Common myeloid progenitor, CD34-positive (primary cell): ENCODE measurements at regions not wholly inside any gene's neighbourhood (a gene's known extent, or its start where the extent isn't known, plus 50 kb on each side); places are given as distances from the start of the nearest gene placed in this dataset.
A peak's percentile ranks its signal among the peaks of the same experiment; 100 is the strongest.
"Not testable (repeated sequence)": the region's sequence is repeated elsewhere in the genome, so short reads cannot be mapped to it uniquely, and the experiment has no call there.

Experiments used
- CTCF ChIA-PET: fragments of 350-600 bp; sonication (Branson Sonifier 250); formaldehyde crosslinking; loops from one replicate; lab custom pipeline; 2021; ENCODE audit warnings: antibody characterized with exemption; lab: Charles Lee
- POLR2A ChIA-PET: fragments of 350-600 bp; sonication (Branson Sonifier 250); formaldehyde crosslinking; loops from one replicate; lab custom pipeline; 2021; ENCODE audit warnings: antibody characterized with exemption; lab: Charles Lee
- DNase-seq, 3 donors: peaks; one replicate each; pipeline versions ENCODE4 v3.0.0 to v3.0.0-alpha.2; 2013
- H3K27ac ChIP-seq, 2 experiments: 1 replicate in 1 of 2; 2 replicates in 1 of 2; pipeline ENCODE4 v1.7.0; 2013; ENCODE audit warnings: inconsistent platforms in 2 of 2, low read length in 2 of 2, mild to moderate bottlenecking in 2 of 2, low read depth in 1 of 2, moderate library complexity in 1 of 2; ENCODE audit not compliant: severe bottlenecking in 2 of 2, insufficient read depth in 1 of 2, poor library complexity in 1 of 2
- H3K27me3 ChIP-seq, 5 experiments: replicated peaks in 2 of 5; 1 replicate in 3 of 5; 2 replicates in 2 of 5; pipeline versions ENCODE4 v1.6.1 to v1.7.0; 2013; ENCODE audit warnings: low read length in 4 of 5, mild to moderate bottlenecking in 2 of 5, moderate library complexity in 2 of 5, inconsistent platforms in 1 of 5; ENCODE audit not compliant: insufficient read depth in 5 of 5, control insufficient read depth in 4 of 5
- H3K36me3 ChIP-seq, 4 experiments: 1 replicate in 2 of 4; 2 replicates in 2 of 4; pipeline versions ENCODE4 v1.6.1 to v1.7.0; 2013; ENCODE audit warnings: low read length in 3 of 4, control low read depth in 1 of 4, mild to moderate bottlenecking in 1 of 4; ENCODE audit not compliant: control insufficient read depth in 4 of 4, insufficient read depth in 4 of 4
- H3K4me1 ChIP-seq, 4 experiments: 1 replicate in 3 of 4; 2 replicates in 1 of 4; pipeline versions ENCODE4 v1.6.1 to v1.7.1; 2013; ENCODE audit warnings: low read length in 3 of 4, mild to moderate bottlenecking in 3 of 4, control low read depth in 1 of 4, inconsistent platforms in 1 of 4, moderate library complexity in 1 of 4; ENCODE audit not compliant: control insufficient read depth in 4 of 4, insufficient read depth in 4 of 4; ENCODE audit errors: control extremely low read depth in 1 of 4
- H3K4me3 ChIP-seq, 7 experiments: 1 replicate in 4 of 7; 2 replicates in 3 of 7; pipeline versions ENCODE4 v1.5.1 to v1.7.0; 2013; ENCODE audit warnings: mild to moderate bottlenecking in 7 of 7, low read length in 6 of 7, moderate library complexity in 6 of 7, inconsistent platforms in 2 of 7, low read depth in 2 of 7, control low read depth in 1 of 7; ENCODE audit not compliant: insufficient read depth in 4 of 7, control insufficient read depth in 1 of 7; ENCODE audit errors: extremely low read depth in 1 of 7
- H3K9me3 ChIP-seq, 5 experiments: 1 replicate in 4 of 5; 2 replicates in 1 of 5; pipeline versions ENCODE4 v1.6.1 to v1.7.1; 2013; ENCODE audit warnings: low read length in 4 of 5, mild to moderate bottlenecking in 2 of 5, inconsistent platforms in 1 of 5, low read depth in 1 of 5, moderate library complexity in 1 of 5; ENCODE audit not compliant: control insufficient read depth in 4 of 5, insufficient read depth in 2 of 5; ENCODE audit errors: control extremely low read depth in 1 of 5
- WGBS: methylation state at CpG from one replicate; pipeline ENCODE4 v1.1.5; 2013; ENCODE audit not compliant: insufficient coverage; 5-methylcytosine and 5-hydroxymethylcytosine counted together

- no peaks in the 10 kb centered on the region for H3K9me3 ChIP-seq
- CTCF ChIA-PET: interaction anchor here (0.5 to 2.7 kb wide), 8 partner anchors 11 to 71 kb away, joined by 3 to 12 read pairs (median 6); no protein-coding TSS in a partner anchor
- no peak overlapping the region for H3K27ac ChIP-seq
- no peak overlapping the region for H3K4me3 ChIP-seq
- DNase-seq: no peak
- no peaks in the 10 kb centered on the region for H3K27me3 ChIP-seq
- H3K36me3 ChIP-seq: no peaks in the 10 kb centered on the region
- peaks cover 15 to 98% (median 34%) of the 10 kb centered on the region in 4 experiments for H3K4me1 ChIP-seq
- POLR2A ChIA-PET: interaction anchor here (1.2 kb wide), 1 partner anchor 14 kb away, joined by 3 read pairs; no protein-coding TSS in a partner anchor
- 69% methylated on average over 3 of the region's 4 CpGs for WGBS
Observed at GRCh38 chr3:124636863-124637296, 93.4 kb upstream of the UMPS start.

- Histone ChIP-seq H3K4me1 (peaks cover 9 to 72% (median 24%) of the 10 kb centered on the region in 4 experiments), H3K4me3 (peak overlapping the region in 1 of 7 experiments; percentile 17), H3K9me3 (no peaks in the 10 kb centered on the region), H3K36me3 (no peaks in the 10 kb centered on the region), H3K27ac (no peak overlapping the region), H3K27me3 (no peaks in the 10 kb centered on the region)
- CTCF ChIA-PET: interaction anchor here (1.0 to 3.1 kb wide), 6 partner anchors 8 to 74 kb away, joined by 3 to 18 read pairs (median 3); no protein-coding TSS in a partner anchor
- 47% methylated on average over 3 of the region's 6 CpGs for WGBS
- POLR2A ChIA-PET: no interaction called here
- DNase-seq: peak; percentile 58 to 80 (median 76)
Observed at GRCh38 chr3:124639406-124640237, 90.6 kb upstream of the UMPS start.

- WGBS: 98% methylated on average over 7 of the region's 9 CpGs
- Histone ChIP-seq H3K4me3 (no peak overlapping the region), H3K9me3 (no peaks in the 10 kb centered on the region), H3K36me3 (no peaks in the 10 kb centered on the region), H3K27ac (no peak overlapping the region), H3K27me3 (no peaks in the 10 kb centered on the region), H3K4me1 (peaks cover 6 to 61% (median 23%) of the 10 kb centered on the region in 4 experiments)
- ChIA-PET CTCF (interaction anchor here (1.2 to 3.1 kb wide), 3 partner anchors 9 to 75 kb away, joined by 3 to 18 read pairs (median 3); no protein-coding TSS in a partner anchor), POLR2A (no interaction called here)
- DNase-seq: no peak
Observed at GRCh38 chr3:124640635-124641306, 89.5 kb upstream of the UMPS start.

GRCh38 chr3:124643453-124643852 is 86.8 kb upstream of the UMPS start:
- Histone ChIP-seq H3K9me3 (no peaks in the 10 kb centered on the region), H3K4me1 (peaks cover 3 to 37% (median 8%) of the 10 kb centered on the region in 4 experiments), H3K36me3 (no peaks in the 10 kb centered on the region), H3K27ac (no peak overlapping the region), H3K4me3 (no peak overlapping the region), H3K27me3 (no peaks in the 10 kb centered on the region)
- ChIA-PET CTCF (interaction anchor here (0.7 kb wide), 1 partner anchor 9 kb away, joined by 3 read pairs; no protein-coding TSS in a partner anchor), POLR2A (no interaction called here)
- WGBS: 94% methylated on average over 4 of the region's 6 CpGs
- DNase-seq: no peak

- H3K4me3 ChIP-seq, H3K27me3 ChIP-seq, H3K36me3 ChIP-seq, H3K27ac ChIP-seq, H3K9me3 ChIP-seq, DNase-seq, POLR2A ChIA-PET, CTCF ChIA-PET: not testable (repeated sequence)
- H3K4me1 ChIP-seq: peaks cover 11 to 27% (median 13%) of the 10 kb centered on the region in 4 experiments
- 100% methylated on average over 2 of the region's 4 CpGs for WGBS
Observed at GRCh38 chr3:124646186-124646585, 84.1 kb upstream of the UMPS start.

- Histone ChIP-seq H3K4me3 (no peak overlapping the region), H3K27ac (no peak overlapping the region), H3K9me3 (no peaks in the 10 kb centered on the region), H3K27me3 (no peaks in the 10 kb centered on the region), H3K36me3 (no peaks in the 10 kb centered on the region), H3K4me1 (peaks cover 11 to 43% (median 30%) of the 10 kb centered on the region in 4 experiments)
- ChIA-PET CTCF (interaction anchor here (0.8 to 7.7 kb wide), 5 partner anchors 9 to 47 kb away, joined by 3 to 30 read pairs (median 3); no protein-coding TSS in a partner anchor), POLR2A (no interaction called here)
- no peak for DNase-seq
- 86% methylated on average over 2 of the region's 2 CpGs for WGBS
Observed at GRCh38 chr3:124648551-124648950, 81.7 kb upstream of the UMPS start.
